Stimulated activated naive CD8-positive, alpha-beta T cell treated with anti-CD3 and anti-CD28 coated beads, Interleukin-15, Interleukin-2, amounts not matched to agents 100 ng/mL and 50 ng/mL, for 24 hours (primary cell): ENCODE measurements at regions not wholly inside any gene's neighbourhood (a gene's known extent, or its start where the extent isn't known, plus 50 kb on each side); places are given as distances from the start of the nearest gene placed in this dataset.
"Not testable (repeated sequence)": the region's sequence is repeated elsewhere in the genome, so short reads cannot be mapped to it uniquely, and the experiment has no call there.

ENCODE experiments used
- H3K27ac Mint-ChIP-seq: one replicate; pipeline ENCODE4 v1.8.0; 2021; ENCODE audit warnings: mild to moderate bottlenecking, mixed read lengths
- H3K27me3 Mint-ChIP-seq: one replicate; pipeline ENCODE4 v1.8.0; 2021; ENCODE audit warnings: mixed read lengths
- H3K36me3 Mint-ChIP-seq: one replicate; pipeline ENCODE4 v1.8.0; 2021; ENCODE audit warnings: low read depth, mixed read lengths
- H3K4me1 Mint-ChIP-seq: one replicate; pipeline ENCODE4 v1.8.0; 2021; ENCODE audit warnings: low read depth, mixed read lengths
- H3K4me3 Mint-ChIP-seq: one replicate; pipeline ENCODE4 v1.8.0; 2021; ENCODE audit warnings: mild to moderate bottlenecking, mixed read lengths
- H3K9me3 Mint-ChIP-seq: one replicate; pipeline ENCODE4 v1.8.0; 2021; ENCODE audit warnings: mixed read lengths

- Mint-ChIP-seq H3K27me3 (peaks cover 4% of the 10 kb centered on the region), H3K4me3 (no peak overlapping the region), H3K4me1 (peaks cover 9% of the 10 kb centered on the region), H3K36me3 (no peaks in the 10 kb centered on the region), H3K27ac (no peak overlapping the region), H3K9me3 (no peaks in the 10 kb centered on the region)
These were observed 104.9 kb upstream of the SPATA12 start for GRCh38 chr3:56955492-56956111.

- H3K9me3 Mint-ChIP-seq: no peaks in the 10 kb centered on the region
- H3K4me1 Mint-ChIP-seq: peaks cover 2% of the 10 kb centered on the region
- H3K36me3 Mint-ChIP-seq: no peaks in the 10 kb centered on the region
- no peak overlapping the region for H3K4me3 Mint-ChIP-seq
- H3K27me3 Mint-ChIP-seq: peaks cover 4% of the 10 kb centered on the region
- no peak overlapping the region for H3K27ac Mint-ChIP-seq
These were observed 106.3 kb upstream of the SPATA12 start for GRCh38 chr3:56954125-56954524.

- Mint-ChIP-seq H3K4me3 (no peak overlapping the region), H3K9me3 (no peaks in the 10 kb centered on the region), H3K4me1 (no peaks in the 10 kb centered on the region), H3K36me3 (no peaks in the 10 kb centered on the region), H3K27ac (no peak overlapping the region), H3K27me3 (peaks cover 4% of the 10 kb centered on the region)
These were observed 107.6 kb upstream of the SPATA12 start for GRCh38 chr3:56952846-56953245.

GRCh38 chr3:56952061-56952460, 108.4 kb upstream of the SPATA12 start:
- Mint-ChIP-seq H3K4me1 (no peaks in the 10 kb centered on the region), H3K27ac (no peak overlapping the region), H3K36me3 (no peaks in the 10 kb centered on the region), H3K4me3 (no peak overlapping the region), H3K9me3 (no peaks in the 10 kb centered on the region), H3K27me3 (peaks cover 4% of the 10 kb centered on the region)

- Mint-ChIP-seq H3K36me3 (peaks cover 3% of the 10 kb centered on the region), H3K9me3 (peaks cover 2% of the 10 kb centered on the region), H3K4me1 (no peaks in the 10 kb centered on the region), H3K27me3 (peaks cover 5% of the 10 kb centered on the region), H3K27ac (no peak overlapping the region), H3K4me3 (no peak overlapping the region)
These were observed 109.1 kb upstream of the SPATA12 start for GRCh38 chr3:56951366-56951765.

- peaks cover 20% of the 10 kb centered on the region for H3K4me1 Mint-ChIP-seq
- not testable (repeated sequence) for H3K36me3 Mint-ChIP-seq, H3K4me3 Mint-ChIP-seq, H3K27ac Mint-ChIP-seq, H3K27me3 Mint-ChIP-seq
- H3K9me3 Mint-ChIP-seq: peaks cover 13% of the 10 kb centered on the region
These were observed 115.1 kb upstream of the SPATA12 start for GRCh38 chr3:56945378-56945777.

GRCh38 chr3:56942523-56942922, 117.9 kb upstream of the SPATA12 start:
- peaks cover 23% of the 10 kb centered on the region for H3K4me1 Mint-ChIP-seq
- H3K9me3 Mint-ChIP-seq: peaks cover 13% of the 10 kb centered on the region
- H3K4me3 Mint-ChIP-seq: peak overlapping the region; percentile 25
- peaks cover 6% of the 10 kb centered on the region for H3K36me3 Mint-ChIP-seq
- peaks cover 3% of the 10 kb centered on the region for H3K27me3 Mint-ChIP-seq
- H3K27ac Mint-ChIP-seq: peak overlapping the region; percentile 56

- H3K27ac Mint-ChIP-seq: no peak overlapping the region
- H3K4me3 Mint-ChIP-seq: no peak overlapping the region
- H3K4me1 Mint-ChIP-seq: peaks cover 24% of the 10 kb centered on the region
- no peaks in the 10 kb centered on the region for H3K36me3 Mint-ChIP-seq
- H3K9me3 Mint-ChIP-seq: peaks cover 7% of the 10 kb centered on the region
- H3K27me3 Mint-ChIP-seq: no peaks in the 10 kb centered on the region
These were observed 119.5 kb upstream of the SPATA12 start for GRCh38 chr3:56940976-56941375.

GRCh38 chr3:56940321-56940720, 120.1 kb upstream of the SPATA12 start:
- no peak overlapping the region for H3K4me3 Mint-ChIP-seq
- H3K4me1 Mint-ChIP-seq: peaks cover 24% of the 10 kb centered on the region
- H3K36me3 Mint-ChIP-seq: no peaks in the 10 kb centered on the region
- peaks cover 7% of the 10 kb centered on the region for H3K9me3 Mint-ChIP-seq
- no peak overlapping the region for H3K27ac Mint-ChIP-seq
- no peaks in the 10 kb centered on the region for H3K27me3 Mint-ChIP-seq

GRCh38 chr3:56939834-56940233, 120.6 kb upstream of the SPATA12 start:
- H3K4me1 Mint-ChIP-seq: peaks cover 21% of the 10 kb centered on the region
- no peak overlapping the region for H3K4me3 Mint-ChIP-seq
- no peaks in the 10 kb centered on the region for H3K27me3 Mint-ChIP-seq
- no peaks in the 10 kb centered on the region for H3K36me3 Mint-ChIP-seq
- peaks cover 4% of the 10 kb centered on the region for H3K9me3 Mint-ChIP-seq
- no peak overlapping the region for H3K27ac Mint-ChIP-seq

- H3K4me3 Mint-ChIP-seq: no peak overlapping the region
- H3K27me3 Mint-ChIP-seq: no peaks in the 10 kb centered on the region
- peaks cover 20% of the 10 kb centered on the region for H3K4me1 Mint-ChIP-seq
- H3K27ac Mint-ChIP-seq: no peak overlapping the region
- peaks cover 6% of the 10 kb centered on the region for H3K36me3 Mint-ChIP-seq
- H3K9me3 Mint-ChIP-seq: peaks cover 5% of the 10 kb centered on the region
These were observed 121.9 kb upstream of the SPATA12 start for GRCh38 chr3:56938530-56938929.

- peaks cover 7% of the 10 kb centered on the region for H3K36me3 Mint-ChIP-seq
- H3K27ac Mint-ChIP-seq: no peak overlapping the region
- no peak overlapping the region for H3K4me3 Mint-ChIP-seq
- peaks cover 15% of the 10 kb centered on the region for H3K4me1 Mint-ChIP-seq
- peaks cover 5% of the 10 kb centered on the region for H3K9me3 Mint-ChIP-seq
- H3K27me3 Mint-ChIP-seq: no peaks in the 10 kb centered on the region
These were observed 122.9 kb upstream of the SPATA12 start for GRCh38 chr3:56937580-56937979.

GRCh38 chr3:56935811-56936210, 124.7 kb upstream of the SPATA12 start:
- no peak overlapping the region for H3K27ac Mint-ChIP-seq
- H3K9me3 Mint-ChIP-seq: peaks cover 9% of the 10 kb centered on the region
- H3K4me1 Mint-ChIP-seq: peaks cover 26% of the 10 kb centered on the region
- peaks cover 15% of the 10 kb centered on the region for H3K36me3 Mint-ChIP-seq
- no peak overlapping the region for H3K4me3 Mint-ChIP-seq
- H3K27me3 Mint-ChIP-seq: no peaks in the 10 kb centered on the region

- not testable (repeated sequence) for H3K27ac Mint-ChIP-seq, H3K9me3 Mint-ChIP-seq, H3K4me3 Mint-ChIP-seq, H3K27me3 Mint-ChIP-seq
- Mint-ChIP-seq H3K36me3 (peaks cover 15% of the 10 kb centered on the region), H3K4me1 (peaks cover 37% of the 10 kb centered on the region)
These were observed 126.0 kb upstream of the SPATA12 start for GRCh38 chr3:56934481-56934880.

GRCh38 chr3:56933803-56934202, 126.7 kb upstream of the SPATA12 start:
- no peaks in the 10 kb centered on the region for H3K27me3 Mint-ChIP-seq
- no peak overlapping the region for H3K4me3 Mint-ChIP-seq
- peaks cover 44% of the 10 kb centered on the region for H3K4me1 Mint-ChIP-seq
- H3K36me3 Mint-ChIP-seq: peaks cover 15% of the 10 kb centered on the region
- H3K27ac Mint-ChIP-seq: no peak overlapping the region
- peaks cover 9% of the 10 kb centered on the region for H3K9me3 Mint-ChIP-seq

GRCh38 chr3:56932866-56933265, 127.6 kb upstream of the SPATA12 start:
- no peaks in the 10 kb centered on the region for H3K27me3 Mint-ChIP-seq
- no peak overlapping the region for H3K27ac Mint-ChIP-seq
- H3K4me1 Mint-ChIP-seq: peaks cover 53% of the 10 kb centered on the region
- peaks cover 9% of the 10 kb centered on the region for H3K9me3 Mint-ChIP-seq
- H3K4me3 Mint-ChIP-seq: no peak overlapping the region
- peaks cover 15% of the 10 kb centered on the region for H3K36me3 Mint-ChIP-seq
